Keratinocyte (primary cell): ENCODE measurements at regions not wholly inside any gene's neighbourhood (a gene's known extent, or its start where the extent isn't known, plus 50 kb on each side); places are given as distances from the start of the nearest gene placed in this dataset.

ENCODE experiments used
- EZH2 ChIP-seq: IDR thresholded peaks from one replicate; pipeline ENCODE4 v1.6.1; 2012; ENCODE audit warnings: inconsistent platforms, mild to moderate bottlenecking, low read length, moderate library complexity
- TF ChIP-seq, protein P1 (sequence below), 3 experiments: IDR thresholded peaks in 1 of 3; conservative IDR thresholded peaks in 1 of 3; optimal IDR thresholded peaks in 1 of 3; 2 replicates in 2 of 3; 3 replicates in 1 of 3; pipeline versions ENCODE3 to v1.5.1; 2011; ENCODE audit warnings: low read length in 3 of 3, mild to moderate bottlenecking in 3 of 3, moderate library complexity in 2 of 3, control low read depth in 1 of 3, inconsistent platforms in 1 of 3; ENCODE audit not compliant: insufficient read depth in 2 of 3; ENCODE audit errors: extremely low read depth in 1 of 3

DNA sequence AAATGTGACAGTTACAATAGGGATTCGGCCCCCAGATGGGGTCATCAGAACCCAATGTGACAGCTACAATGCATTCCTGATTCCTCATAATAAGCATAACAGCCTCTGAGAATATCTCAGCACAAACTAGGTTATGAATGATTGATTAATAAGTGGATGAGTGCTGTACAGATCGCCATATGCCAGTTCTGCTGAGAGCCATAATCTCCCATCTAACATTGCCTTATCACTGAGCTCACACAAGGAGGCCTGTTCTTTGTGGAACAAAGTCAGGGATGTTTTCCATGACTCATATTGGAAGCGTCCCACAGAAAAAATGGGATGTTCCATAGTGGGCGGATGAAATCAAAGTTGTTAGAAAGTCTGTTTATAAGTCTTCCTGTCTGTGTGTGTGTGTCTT lies 89.6 kb downstream of the KIF4B start:
- TF ChIP-seq, protein P1, sequence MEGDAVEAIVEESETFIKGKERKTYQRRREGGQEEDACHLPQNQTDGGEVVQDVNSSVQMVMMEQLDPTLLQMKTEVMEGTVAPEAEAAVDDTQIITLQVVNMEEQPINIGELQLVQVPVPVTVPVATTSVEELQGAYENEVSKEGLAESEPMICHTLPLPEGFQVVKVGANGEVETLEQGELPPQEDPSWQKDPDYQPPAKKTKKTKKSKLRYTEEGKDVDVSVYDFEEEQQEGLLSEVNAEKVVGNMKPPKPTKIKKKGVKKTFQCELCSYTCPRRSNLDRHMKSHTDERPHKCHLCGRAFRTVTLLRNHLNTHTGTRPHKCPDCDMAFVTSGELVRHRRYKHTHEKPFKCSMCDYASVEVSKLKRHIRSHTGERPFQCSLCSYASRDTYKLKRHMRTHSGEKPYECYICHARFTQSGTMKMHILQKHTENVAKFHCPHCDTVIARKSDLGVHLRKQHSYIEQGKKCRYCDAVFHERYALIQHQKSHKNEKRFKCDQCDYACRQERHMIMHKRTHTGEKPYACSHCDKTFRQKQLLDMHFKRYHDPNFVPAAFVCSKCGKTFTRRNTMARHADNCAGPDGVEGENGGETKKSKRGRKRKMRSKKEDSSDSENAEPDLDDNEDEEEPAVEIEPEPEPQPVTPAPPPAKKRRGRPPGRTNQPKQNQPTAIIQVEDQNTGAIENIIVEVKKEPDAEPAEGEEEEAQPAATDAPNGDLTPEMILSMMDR (optimal IDR thresholded peaks at IDR 0.05 in 1 of 3, IDR thresholded peaks at IDR 0.05 in 1 of 3, conservative IDR thresholded peaks at IDR 0.05 in 1 of 3; ENCODE audit: extremely low read depth in 1 of 3, insufficient read depth in 2 of 3, low read length in 3 of 3) = no peak
- no peak for TF ChIP-seq EZH2
